ENCODE measurements at regions not wholly inside any gene's neighbourhood (a gene's known extent, or its start where the extent isn't known, plus 50 kb on each side); places are given as distances from the start of the nearest gene placed in this dataset.
"Not testable (repeated sequence)": the region's sequence is repeated elsewhere in the genome, so short reads cannot be mapped to it uniquely, and the experiment has no call there.

DNA sequence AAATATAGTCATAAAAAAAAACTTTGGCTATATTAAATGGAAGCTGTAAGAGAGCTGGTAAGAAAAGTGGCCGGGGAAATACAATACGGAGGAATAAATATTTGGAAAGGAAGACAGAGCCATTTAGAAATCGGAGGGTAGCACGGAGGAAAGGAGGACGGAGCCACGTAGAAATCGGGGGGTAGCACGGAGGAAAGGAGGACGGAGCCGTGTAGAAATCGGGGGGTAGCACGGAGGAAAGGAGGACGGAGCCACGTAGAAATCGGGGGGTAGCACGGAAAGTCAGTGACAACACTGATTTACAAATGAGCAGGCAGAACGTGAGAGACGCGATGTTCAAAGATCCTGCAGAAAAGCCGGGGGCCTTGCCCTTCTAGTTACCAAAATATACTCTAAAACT is 189.0 kb downstream of the BANP start:
- not testable (repeated sequence) for TF ChIP-seq SREBF2 (CRISPR knock-in tag; IDR thresholded peaks at IDR 0.05); RFX5 (IDR thresholded peaks at IDR 0.05; ENCODE audit: low read depth, low read length); SP1 (CRISPR knock-in tag; IDR thresholded peaks at IDR 0.05); PHB2 (IDR thresholded peaks at IDR 0.05; ENCODE audit: low read depth); IRF2 (CRISPR knock-in tag; IDR thresholded peaks at IDR 0.05)
- TF ChIP-seq, protein P1, sequence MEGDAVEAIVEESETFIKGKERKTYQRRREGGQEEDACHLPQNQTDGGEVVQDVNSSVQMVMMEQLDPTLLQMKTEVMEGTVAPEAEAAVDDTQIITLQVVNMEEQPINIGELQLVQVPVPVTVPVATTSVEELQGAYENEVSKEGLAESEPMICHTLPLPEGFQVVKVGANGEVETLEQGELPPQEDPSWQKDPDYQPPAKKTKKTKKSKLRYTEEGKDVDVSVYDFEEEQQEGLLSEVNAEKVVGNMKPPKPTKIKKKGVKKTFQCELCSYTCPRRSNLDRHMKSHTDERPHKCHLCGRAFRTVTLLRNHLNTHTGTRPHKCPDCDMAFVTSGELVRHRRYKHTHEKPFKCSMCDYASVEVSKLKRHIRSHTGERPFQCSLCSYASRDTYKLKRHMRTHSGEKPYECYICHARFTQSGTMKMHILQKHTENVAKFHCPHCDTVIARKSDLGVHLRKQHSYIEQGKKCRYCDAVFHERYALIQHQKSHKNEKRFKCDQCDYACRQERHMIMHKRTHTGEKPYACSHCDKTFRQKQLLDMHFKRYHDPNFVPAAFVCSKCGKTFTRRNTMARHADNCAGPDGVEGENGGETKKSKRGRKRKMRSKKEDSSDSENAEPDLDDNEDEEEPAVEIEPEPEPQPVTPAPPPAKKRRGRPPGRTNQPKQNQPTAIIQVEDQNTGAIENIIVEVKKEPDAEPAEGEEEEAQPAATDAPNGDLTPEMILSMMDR (IDR thresholded peaks at IDR 0.05 in 2 of 3, conservative IDR thresholded peaks at IDR 0.05 in 1 of 3; ENCODE audit: insufficient read depth in 2 of 3, low read depth in 1 of 3, low read length in 3 of 3), result not testable (repeated sequence)

Measured in K562 (cell line).